ENCODE measurements at regions not wholly inside any gene's neighbourhood (a gene's known extent, or its start where the extent isn't known, plus 50 kb on each side); places are given as distances from the start of the nearest gene placed in this dataset. TPM values are rescaled to one million over a fixed set of nuclear protein-coding genes. Genes with fewer than 3 reads are reported as not detected.

DNA sequence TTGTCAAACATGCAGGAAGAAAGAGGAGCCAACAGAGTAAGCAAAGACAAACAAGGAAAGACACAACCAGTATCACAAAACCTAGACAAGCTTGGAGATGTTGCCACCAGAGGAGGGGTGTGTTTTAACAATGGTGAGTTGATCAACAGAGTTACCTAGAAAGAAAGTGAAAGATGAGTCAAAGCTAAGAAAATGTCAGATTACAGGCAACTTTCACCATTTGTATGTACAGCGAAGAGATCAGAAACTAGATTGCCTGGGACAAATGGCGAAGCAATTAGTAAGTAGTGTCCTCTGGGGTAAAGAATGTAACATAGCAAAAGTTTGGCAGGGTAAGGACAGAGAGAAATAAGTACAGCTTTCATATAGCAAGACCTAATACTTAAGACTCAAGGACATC, 51.6 kb upstream of the POU3F2 start:
- H3K27ac Mint-ChIP-seq (ENCODE audit: unreplicated experiment), result no peak overlapping the region
- no peaks in the 10 kb centered on the region for H3K27me3 Mint-ChIP-seq (ENCODE audit: low read depth)
- H3K36me3 Mint-ChIP-seq (ENCODE audit: low read depth), result no peaks in the 10 kb centered on the region
- TF ChIP-seq, protein P1, sequence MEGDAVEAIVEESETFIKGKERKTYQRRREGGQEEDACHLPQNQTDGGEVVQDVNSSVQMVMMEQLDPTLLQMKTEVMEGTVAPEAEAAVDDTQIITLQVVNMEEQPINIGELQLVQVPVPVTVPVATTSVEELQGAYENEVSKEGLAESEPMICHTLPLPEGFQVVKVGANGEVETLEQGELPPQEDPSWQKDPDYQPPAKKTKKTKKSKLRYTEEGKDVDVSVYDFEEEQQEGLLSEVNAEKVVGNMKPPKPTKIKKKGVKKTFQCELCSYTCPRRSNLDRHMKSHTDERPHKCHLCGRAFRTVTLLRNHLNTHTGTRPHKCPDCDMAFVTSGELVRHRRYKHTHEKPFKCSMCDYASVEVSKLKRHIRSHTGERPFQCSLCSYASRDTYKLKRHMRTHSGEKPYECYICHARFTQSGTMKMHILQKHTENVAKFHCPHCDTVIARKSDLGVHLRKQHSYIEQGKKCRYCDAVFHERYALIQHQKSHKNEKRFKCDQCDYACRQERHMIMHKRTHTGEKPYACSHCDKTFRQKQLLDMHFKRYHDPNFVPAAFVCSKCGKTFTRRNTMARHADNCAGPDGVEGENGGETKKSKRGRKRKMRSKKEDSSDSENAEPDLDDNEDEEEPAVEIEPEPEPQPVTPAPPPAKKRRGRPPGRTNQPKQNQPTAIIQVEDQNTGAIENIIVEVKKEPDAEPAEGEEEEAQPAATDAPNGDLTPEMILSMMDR (conservative IDR thresholded peaks at IDR 0.05), result no peak
- no peaks in the 10 kb centered on the region for H3K9me3 Mint-ChIP-seq
- no peak overlapping the region for H3K4me3 Mint-ChIP-seq
- DNase-seq (ENCODE audit: low read depth, low spot score), result no peak
- peaks cover 9% of the 10 kb centered on the region for H3K4me1 Mint-ChIP-seq

DNA sequence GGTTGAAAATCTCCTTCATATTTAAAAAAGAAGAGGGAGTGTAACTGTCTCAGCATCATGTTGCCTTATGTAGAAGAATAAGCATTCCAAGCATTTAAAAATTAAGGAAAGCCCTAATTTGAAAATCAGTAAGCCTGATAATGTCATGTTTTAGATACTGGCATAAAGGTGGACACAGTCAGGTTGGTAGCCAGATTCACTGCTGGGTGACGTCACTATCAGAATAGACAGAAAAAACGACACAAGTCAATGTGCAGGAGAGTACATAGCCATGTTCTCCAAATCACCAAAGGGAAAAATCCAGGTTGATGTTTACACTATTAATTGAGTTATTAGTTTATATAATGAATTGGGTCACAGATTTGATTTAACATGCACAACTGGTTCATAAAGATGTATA, 50.8 kb upstream of the POU3F2 start:
- no peaks in the 10 kb centered on the region for H3K27me3 Mint-ChIP-seq (ENCODE audit: low read depth)
- no peaks in the 10 kb centered on the region for H3K9me3 Mint-ChIP-seq
- peaks cover 17% of the 10 kb centered on the region for H3K4me1 Mint-ChIP-seq
- H3K4me3 Mint-ChIP-seq, result no peak overlapping the region
- TF ChIP-seq, protein P1 (conservative IDR thresholded peaks at IDR 0.05), result no peak
- DNase-seq (ENCODE audit: low read depth, low spot score), result no peak
- H3K27ac Mint-ChIP-seq (ENCODE audit: unreplicated experiment), result no peak overlapping the region
- H3K36me3 Mint-ChIP-seq (ENCODE audit: low read depth), result no peaks in the 10 kb centered on the region

Small RNA genes in the stretch of these regions (microRNA-seq; reads per million reads assigned to microRNA genes)
- not detected for gene MIR2113
